ENCODE measurements at regions not wholly inside any gene's neighbourhood (a gene's known extent, or its start where the extent isn't known, plus 50 kb on each side); places are given as distances from the start of the nearest gene placed in this dataset.

DNA sequence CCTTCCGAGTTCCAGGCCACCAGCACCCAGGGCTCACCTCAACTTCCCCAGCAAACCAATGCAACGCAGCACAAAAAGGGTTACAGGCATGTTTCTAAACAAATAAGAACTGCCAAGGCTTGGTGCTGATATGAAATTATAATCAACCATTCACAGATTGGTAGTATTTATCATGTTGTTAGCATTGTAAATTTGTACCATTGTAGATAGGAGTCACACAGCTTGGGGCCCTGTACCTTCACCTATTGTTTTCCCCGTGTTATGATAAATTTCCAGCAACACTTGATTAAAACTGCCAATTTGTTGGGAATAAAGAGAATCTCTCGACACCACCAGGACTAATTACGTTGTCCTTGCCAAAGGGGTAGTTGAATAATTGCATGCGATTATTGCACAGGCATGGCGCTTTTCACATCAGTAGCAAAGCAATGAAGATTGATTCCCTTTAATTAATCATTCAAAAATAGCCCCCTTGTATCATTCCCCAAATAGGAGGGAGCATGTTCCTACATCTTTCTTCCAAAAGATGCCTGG is 454.1 kb downstream of the ZNF608 start:
- DNase-seq = no peak

DNA sequence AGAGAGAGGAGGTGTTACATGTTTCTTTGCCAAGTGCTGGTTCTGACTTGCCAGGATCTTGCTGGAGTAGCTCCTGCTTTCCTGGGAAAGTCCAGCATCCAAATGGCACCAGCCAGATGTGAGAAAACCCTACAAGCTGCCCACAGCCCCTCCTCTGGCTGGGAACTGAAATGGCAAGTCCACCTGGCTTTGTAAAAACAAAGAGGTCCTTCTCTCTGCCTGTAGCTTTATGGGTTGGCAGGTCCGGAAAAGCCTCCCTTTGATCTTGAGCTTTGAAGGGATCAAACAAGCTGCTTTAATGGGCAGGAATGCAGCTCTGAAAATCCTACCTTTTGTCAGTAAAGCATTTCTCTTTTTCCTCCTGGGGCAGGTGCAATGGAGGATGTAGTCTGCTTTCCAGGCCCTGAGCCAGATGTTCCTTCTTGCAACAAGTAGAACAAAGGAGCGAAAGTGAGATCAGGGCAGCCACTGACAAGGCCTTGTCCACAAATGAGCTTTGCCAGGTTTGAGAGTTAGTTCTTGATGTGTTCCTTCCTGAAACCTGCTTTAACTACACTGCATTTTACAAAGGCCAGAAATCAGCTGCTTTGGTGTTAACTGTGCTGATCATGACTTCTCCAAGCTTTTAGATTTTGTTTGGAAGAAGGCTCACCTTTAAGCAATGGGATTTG is 456.7 kb downstream of the ZNF608 start:
- DNase-seq = no peak

DNA sequence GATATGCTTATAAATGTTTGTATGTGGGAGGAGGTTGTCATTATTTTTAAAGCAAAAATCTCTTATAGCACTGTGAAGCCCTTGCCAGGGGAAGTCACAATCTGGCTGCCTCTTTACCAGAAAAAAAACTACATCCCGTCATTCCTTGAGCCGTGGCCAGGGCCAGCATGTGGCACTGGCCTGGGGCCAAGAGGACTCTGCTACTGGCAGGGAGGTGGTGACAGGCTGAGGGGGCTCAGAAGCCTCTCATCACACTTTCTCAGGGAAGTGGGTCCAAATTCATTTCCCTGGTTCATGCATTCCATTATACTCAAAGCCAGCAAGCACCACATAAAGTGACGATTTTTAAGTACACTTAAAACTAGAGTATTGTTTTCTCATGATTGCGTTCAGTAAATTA is 457.3 kb downstream of the ZNF608 start:
- no peak for DNase-seq

DNA sequence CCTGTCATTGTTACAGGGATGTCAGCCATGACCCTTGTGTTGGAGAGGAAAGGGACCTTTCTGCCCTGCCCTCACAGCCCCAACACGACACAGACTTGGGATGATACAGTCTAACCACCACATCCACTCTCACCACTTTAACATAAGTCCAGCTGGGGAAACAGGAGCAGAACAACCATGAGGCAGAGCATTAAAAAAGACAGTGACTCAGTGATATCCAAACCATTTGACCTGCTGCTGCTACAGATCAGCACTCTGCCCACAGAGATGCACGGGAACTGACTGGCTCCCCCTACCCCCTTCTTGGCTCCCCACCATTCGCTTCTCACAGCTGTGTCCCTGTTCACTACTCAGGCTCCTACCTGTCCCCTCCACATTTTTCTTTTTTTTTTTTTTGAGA is 458.6 kb downstream of the ZNF608 start:
- DNase-seq = no peak

DNA sequence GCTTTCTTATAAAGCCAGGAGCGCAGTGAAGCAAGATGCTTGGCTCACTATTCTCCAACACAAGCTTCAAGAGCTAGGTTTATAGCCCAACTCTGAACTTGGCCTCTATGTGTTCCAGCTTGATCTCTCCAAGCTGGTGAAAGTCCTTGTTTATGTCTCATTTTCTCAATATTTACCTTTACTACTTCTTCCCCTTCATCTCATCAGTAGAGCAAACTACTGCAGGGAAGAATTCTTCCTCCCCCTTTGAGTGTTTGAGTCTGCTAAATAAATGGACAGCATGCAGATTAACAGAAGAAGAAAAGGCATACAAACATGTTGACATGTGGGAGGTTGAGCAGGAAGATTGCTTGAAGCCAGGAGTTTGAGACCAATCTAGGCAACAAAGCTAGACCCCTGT is 460.7 kb downstream of the ZNF608 start:
- no peak for DNase-seq

DNA sequence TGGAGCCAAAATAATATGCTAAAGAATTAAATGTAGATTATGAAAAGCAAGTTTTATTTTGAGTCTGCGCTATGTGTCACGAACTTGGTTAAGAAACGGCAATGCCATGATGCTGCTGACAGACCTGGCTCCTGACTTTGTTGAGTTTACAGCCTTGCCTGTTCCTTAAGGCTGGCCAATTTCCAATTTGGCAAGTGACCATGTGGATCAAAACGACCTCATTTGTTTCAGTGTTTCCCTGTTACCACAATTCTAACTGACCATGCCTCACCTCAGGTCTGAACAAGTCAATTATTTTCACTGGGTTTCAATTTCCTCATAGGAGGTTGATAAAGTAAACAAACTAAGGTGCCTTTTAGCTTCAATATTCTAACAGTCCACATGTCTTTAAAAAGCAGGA is 461.4 kb downstream of the ZNF608 start:
- no peak for DNase-seq

DNA sequence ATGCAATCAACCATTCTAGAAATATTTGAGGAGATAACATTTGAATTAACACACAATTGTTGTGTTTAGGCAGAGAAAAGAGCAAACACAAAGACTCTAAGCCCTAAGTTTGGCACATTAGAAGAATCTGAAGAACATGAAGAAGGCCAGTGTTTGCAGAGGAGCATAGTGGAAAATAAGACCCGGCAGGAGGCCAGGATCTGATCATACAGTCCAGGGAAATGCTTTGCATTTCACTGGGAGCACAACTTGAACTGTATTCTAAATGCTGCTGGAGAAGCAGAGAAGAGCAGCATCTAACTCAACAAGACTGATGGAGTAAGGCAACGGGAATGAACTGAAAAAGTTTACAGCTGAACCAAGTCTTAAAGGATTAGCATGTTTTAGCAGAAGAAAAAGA is 463.4 kb downstream of the ZNF608 start:
- DNase-seq = no peak

DNA sequence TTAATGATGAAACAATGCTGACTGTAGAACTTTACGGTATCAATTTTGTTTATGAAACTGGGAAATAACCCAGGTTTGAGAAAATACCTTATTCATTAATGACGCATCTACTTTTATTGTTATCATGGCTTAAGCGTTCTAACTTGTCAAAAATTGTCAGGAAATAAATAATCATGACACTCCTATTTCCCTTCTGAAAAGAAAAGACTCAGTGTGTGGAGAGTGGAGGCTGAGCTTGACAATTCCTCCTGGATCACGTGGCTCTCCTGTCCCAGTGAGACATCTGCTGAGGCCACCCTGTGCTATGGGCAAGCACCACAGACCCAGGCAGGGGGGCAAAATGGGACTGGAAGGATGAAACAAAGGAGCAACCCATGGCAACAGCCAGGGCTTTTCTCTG is 466.4 kb downstream of the ZNF608 start:
- no peak for DNase-seq

DNA sequence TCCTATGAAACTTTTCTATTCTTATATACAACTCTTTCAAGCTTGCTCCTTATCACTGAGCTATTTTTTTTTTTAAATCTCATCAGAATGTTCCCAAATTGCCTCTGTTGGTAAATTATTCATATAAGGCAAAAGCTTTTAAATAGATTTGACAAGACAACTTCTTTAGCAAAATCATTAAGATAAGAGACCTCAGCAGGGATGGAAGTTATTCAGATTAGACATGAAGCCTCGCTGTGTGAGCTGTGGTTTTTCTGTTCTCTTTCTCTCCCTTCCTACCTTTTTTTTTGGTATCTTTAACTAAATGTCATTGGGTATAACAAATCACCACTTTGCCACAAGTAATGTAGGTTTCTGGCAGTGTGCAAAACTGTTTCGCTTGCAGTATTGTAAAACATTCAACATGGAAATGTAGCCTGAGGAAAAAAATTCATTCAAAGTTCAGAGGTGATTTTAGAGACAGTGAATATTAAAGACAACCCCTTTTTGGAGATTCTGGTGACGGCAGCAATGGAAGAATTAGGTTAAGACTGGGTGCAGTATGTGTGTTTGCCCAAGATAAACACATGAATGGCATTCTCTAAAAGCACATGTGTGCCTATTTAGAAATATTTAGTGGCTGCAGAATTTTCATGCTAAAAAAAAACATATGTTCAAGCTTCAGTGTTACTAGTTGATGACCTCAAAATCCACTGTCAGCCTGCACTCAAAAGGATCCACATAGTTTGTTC is 467.1 kb downstream of the ZNF608 start:
- DNase-seq = no peak

DNA sequence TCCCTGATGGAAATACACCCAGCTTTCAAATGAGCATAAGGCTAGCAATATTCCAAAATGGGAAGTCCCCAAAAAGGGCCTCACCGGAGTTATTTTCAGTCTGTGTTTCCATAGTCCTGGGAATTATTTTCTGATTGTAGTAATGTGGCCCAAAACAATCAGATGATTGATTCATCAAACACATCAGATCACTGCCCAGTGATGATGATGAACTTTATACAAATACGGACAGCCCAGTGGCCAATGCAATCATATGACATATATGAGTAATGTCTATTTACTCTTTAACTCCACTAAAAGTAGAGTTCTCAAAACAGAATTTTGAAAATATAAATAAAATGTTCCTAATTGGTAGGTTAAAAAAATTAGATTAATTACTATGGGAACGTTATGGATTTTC is 467.8 kb downstream of the ZNF608 start:
- no peak for DNase-seq

DNA sequence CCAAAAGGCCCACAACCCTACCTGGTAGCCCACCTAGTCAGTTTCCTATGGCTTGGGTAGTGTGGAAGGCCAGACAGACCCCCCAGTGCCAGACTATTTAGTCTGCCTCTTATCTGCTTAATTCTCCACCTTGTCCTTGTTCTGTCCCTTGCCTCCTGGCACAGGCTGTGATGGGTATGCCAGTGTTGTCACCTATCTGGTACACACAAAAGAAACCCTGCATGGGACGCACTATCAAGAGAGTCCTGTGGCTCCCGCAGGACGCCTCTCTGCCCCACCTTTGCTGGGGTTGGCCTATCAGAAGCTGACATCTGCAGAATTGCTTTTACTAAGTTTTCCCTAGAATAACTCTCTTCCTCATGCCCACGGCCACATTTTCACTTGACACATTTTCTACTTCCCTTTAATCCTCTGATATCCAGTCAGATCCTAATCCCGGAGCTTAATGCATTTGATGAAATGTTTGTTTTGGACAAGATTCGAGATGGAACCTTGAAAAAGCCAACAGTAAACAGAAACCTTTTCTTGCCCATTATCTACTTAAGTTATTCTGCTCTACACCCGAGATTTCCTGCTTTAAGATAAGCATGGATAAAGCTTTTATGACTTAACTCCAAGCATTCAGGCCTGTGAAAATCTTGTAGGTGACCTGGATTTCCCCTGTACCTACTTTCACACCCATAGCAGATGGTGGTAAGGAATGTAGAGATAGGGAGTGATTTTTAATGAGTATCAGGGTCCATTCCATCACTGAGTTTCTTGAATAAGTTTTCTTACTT is 468.5 kb downstream of the ZNF608 start:
- DNase-seq = no peak

DNA sequence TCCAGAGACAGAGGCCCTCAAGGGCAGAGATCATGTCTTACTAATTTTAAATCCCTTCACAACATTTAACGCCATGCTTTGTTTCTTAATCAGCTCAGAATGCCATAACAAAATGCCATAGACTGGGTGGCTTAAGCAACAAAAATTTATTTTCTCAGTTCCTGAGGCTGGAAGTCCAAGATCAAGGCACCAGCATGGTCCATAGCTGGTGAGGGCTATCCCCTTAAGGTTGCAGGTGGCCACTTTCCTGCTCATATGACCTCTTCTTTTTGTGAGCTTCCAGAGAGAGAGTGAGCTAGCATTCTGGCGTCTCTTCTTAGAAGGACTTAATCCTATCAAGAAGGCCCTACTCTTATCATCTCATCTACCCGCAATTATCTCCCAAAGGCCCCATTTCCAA is 470.3 kb downstream of the ZNF608 start:
- no peak for DNase-seq

DNA sequence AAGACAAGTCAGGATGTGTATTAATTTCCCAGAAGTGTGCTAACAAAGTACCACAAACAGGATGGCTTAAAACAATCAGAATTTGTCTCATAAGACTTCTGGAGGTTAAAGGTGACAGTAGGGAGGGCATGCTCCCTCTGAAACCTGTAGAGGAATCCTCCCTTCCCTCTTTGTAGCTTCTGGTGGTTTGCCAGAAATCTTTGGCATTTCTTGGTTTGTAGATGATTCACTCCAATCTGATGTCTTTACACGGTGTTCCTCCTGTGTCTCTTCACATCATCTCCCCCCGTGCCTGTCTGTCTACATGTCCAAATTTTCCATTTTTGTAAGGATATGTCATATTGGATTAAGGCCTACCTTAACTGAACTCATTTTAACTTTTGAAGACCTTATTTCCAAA is 471.5 kb downstream of the ZNF608 start:
- no peak for DNase-seq

DNA sequence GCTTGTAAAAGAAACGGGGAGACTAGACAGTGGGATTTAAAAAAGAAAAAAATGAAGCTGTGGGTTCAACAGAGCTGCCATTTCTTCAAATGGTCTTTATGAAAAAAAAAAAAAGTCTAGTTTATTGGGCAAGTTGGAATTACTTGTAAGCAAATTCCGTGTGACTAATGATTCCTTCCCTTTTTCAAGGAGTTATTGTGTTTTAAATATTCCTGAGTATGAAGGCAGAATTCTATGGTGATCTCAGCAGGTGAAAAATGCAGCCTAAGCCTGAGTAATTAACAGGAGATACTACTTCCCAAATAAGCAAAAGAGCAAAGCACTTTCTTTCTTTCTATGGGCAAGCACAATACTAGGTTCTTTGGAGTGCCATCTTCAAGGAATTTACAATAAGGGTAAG is 481.9 kb downstream of the ZNF608 start:
- DNase-seq = no peak

DNA sequence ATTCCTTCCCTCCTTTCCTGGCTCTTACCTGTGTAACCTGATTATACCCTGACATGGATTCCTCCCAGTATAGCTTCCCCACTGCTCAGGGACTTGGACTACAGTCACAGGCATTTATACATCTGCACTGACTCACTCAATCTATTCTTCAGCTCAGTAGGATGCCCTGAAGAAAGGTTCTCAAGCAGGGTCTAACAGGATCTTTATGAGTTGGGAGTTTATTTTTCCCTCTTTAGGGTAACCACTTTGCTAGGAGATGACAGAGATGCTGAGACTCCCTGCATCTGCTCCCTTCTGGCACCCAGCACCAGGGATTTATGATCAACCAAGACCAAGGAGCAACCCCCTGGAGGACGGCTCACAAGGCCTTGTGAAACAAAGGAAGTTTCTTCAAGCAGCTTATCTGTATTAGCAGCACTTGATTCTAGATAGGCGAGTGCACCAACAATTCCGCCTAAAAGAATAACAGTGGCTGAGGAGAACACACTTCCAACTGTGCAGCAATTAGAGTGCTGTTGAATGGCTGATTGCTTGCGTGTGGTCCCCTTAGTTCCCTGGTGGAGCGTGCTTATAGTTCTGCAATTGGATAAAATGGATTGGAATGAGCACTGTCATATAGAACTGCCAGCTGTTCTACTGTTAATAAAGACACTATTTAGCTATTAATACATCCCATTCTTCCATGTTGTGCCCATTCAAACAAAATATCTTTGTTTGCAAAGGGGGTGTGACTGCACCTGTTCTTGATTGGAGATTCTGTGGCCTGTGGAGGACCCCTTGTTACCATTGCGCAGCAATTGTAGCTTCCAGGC is 482.6 kb downstream of the ZNF608 start:
- no peak for DNase-seq

DNA sequence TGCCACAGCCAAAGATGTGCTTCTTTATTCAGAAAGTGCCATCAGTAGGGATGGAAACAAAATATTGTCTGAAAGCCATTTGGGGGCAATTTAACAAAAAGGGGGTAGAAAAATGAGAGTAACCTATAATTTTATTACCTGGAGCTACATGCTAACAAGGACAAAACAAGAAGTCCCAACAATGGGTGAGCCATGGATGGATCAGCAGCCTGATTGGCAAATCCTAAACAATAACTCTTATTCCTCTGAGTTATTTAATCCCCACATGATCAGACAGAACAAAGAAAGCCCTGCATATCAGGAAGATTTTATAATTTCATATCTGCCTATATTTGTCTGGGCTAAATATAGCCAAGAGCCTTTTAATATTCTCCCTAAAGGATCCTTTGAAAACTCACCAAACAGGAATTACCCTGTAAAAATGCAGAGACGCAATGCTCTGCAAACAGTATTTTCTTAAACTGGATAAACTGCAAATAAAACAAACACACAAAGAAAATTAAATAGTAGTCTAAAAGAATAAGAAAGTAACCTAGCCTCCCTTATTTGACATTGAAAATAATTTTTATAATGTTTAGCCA is 483.4 kb downstream of the ZNF608 start:
- DNase-seq = no peak

DNA sequence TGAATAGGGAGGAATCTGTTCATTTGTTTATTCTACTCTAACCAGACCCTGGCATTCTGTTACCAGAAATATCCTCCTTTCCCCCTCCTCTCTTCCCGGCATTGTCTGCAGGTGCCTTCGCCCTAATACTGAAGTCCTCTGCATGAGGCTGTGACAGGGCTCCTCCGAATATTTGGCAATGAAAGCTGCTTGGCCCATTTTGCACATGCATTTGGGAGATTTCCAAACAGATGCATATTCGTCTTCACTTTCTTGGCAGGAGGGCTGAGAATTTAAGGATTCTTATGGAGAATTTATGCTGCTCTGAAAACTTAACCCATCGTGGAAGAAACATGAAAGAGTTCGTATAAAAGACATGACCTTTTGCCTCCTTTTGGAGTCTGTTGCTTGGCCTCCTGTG is 484.0 kb downstream of the ZNF608 start:
- DNase-seq = no peak

DNA sequence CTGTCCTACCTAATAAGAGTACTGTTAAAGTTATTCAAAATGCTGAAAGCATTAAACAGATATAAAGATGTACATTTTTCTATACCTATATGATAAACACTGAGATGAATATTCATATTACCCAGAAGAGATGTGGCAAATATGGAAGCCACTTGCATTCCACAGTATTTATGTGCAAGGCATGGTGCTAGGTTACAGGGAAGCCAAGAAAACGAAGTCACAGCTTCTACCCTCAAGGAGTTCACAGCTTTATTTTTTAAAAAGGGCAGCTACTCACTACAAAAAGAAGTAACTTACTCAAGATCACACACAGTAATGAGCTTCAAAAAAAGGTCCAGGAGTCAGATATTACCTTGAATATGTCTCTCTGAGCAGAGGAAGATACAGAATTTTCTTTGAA is 484.6 kb downstream of the ZNF608 start:
- DNase-seq = no peak

DNA sequence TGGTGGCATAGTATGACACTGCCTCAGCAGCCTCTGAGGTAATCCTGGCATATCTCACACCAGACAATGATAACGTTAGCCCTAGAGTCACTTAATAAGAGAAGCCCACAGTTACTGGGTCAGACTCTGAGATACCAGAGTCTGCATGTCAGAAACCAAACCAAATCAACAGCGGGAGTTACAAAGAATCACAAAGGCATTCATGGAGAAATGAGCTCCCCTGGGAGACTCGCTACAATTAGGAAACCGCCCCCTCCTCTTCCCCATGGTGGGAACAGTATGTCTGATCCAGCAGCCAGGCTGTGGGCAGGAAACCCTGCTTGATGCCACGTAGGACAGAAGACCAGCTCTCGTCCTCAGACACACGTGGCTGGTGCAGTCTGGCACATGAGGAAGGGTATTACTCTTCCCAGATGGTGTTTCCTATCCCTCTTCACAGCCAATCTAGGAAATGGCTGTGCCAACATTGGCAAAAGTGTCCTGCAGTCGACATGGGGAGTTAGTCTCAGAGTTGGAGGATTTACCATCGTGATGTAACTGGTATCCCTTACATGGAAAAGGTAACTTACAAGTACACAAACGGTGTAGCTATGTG is 485.4 kb downstream of the ZNF608 start:
- DNase-seq = no peak

DNA sequence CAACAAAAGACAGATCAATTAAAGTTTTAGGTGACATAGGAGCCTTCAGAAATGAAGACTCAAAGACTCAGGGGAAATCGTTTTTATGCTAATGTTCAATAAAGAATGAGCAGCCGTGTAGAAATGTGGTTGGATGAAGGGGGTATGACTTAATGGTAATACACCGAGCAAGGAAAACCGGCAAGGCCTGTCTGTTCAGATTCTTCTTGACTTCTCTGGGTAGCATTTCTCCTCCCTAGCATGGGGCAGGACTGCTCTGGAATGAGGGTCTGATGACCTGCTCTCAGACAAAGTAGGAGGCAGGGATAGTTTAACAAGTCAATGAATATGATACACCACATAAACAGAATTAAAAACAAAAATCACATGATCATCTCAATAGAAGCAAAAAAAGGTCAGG is 487.4 kb downstream of the ZNF608 start:
- DNase-seq = no peak

DNA sequence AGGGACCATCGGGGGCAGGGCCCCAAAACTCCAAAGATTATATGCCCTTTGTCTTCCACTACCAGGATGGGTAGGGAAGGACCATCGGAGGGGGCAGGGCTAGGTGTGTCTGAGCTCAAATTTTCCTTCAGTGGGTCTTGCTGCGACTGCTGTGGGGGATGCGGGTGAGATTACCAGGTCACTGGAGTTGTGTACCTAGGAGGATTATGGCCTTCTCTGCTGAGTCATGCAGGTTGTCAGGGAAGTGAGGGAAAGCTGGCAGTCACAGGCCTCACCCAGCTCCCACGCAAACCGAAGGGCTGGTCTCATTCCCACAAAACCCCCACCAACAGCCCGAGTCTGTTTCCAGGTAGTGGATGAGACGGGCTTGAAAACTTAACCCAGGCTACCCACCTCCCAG is 489.4 kb downstream of the ZNF608 start:
- DNase-seq = no peak

DNA sequence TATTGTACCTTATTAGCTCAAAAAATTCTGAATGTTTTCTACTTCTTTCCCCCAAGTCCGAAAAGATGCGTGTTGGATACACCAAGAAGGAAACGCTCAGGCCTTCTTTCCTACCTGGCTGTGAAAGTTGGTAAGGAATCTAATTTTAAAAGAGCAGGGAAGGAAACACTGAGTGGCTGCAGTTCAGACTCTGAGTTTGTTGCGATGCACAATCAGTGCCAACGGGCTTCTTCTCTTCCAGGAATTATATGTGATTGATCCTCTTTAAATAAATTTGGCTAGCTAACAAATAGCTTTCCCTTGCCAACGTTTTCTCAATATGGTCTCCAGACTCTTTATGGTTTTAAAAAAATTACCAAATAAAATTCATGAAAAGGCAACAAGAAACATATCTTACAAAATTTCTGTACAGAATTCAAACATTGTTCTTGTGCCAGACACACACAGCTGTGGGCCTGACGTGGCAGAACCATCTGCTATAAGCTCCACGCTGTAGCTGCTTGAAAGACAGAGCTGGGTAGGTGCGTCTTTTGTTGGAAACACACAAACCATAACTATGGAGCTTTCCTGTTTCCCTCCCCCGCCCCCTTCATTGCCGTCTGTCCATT is 493.1 kb downstream of the ZNF608 start:
- DNase-seq = no peak
